Gastroesophageal sphincter (tissue), 3 donors: ENCODE measurements at regions not wholly inside any gene's neighbourhood (a gene's known extent, or its start where the extent isn't known, plus 50 kb on each side); places are given as distances from the start of the nearest gene placed in this dataset.

Experiments used
- POLR2A ChIP-seq, 2 donors: fragments of 450-650 bp; IDR thresholded peaks; one replicate each; pipeline ENCODE4 v1.6.1; 2017; ENCODE audit warnings: antibody characterized with exemption in 2 of 2, mild to moderate bottlenecking in 2 of 2, moderate library complexity in 1 of 2
- POLR2AphosphoS5 ChIP-seq: sonication (generic); formaldehyde crosslinking; IDR thresholded peaks from one replicate; pipeline ENCODE4 v1.6.1; 2017; ENCODE audit warnings: antibody characterized with exemption
- TF ChIP-seq, protein P1 (sequence below), 4 experiments: fragments of 200-600 bp in 2 of 4; fragments of 450-650 bp in 2 of 4; sonication (generic) in 1 of 4; IDR thresholded peaks; one replicate each; pipeline ENCODE4 v1.5.1; 2017 to 2019; ENCODE audit warnings: antibody characterized with exemption in 4 of 4, mild to moderate bottlenecking in 2 of 4, moderate library complexity in 2 of 4

DNA sequence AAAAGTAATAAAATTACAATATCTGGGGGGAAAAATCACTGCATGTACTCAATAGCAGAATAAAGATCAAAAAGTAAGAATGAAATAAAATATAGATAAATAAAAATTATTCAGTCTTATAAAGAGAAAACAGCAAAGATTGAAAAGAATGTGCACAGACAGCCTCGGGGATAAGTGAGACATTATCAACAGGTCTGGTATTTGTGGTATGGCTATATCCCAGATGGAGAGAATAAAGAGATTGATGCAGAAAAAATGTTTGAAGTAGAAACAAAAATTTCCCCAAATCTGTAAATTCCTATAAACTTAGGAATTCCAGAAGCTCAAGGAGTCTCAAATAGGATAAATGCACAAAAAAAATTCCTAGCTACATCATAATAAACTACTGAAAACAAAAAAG is 74.5 kb upstream of the LUZP2 start:
- TF ChIP-seq, protein P1, sequence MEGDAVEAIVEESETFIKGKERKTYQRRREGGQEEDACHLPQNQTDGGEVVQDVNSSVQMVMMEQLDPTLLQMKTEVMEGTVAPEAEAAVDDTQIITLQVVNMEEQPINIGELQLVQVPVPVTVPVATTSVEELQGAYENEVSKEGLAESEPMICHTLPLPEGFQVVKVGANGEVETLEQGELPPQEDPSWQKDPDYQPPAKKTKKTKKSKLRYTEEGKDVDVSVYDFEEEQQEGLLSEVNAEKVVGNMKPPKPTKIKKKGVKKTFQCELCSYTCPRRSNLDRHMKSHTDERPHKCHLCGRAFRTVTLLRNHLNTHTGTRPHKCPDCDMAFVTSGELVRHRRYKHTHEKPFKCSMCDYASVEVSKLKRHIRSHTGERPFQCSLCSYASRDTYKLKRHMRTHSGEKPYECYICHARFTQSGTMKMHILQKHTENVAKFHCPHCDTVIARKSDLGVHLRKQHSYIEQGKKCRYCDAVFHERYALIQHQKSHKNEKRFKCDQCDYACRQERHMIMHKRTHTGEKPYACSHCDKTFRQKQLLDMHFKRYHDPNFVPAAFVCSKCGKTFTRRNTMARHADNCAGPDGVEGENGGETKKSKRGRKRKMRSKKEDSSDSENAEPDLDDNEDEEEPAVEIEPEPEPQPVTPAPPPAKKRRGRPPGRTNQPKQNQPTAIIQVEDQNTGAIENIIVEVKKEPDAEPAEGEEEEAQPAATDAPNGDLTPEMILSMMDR (IDR thresholded peaks at IDR 0.05), result no peak
- TF ChIP-seq POLR2A (IDR thresholded peaks at IDR 0.05) (no peak), POLR2AphosphoS5 (no peak)
